A549 (cell line): ENCODE measurements at regions not wholly inside any gene's neighbourhood (a gene's known extent, or its start where the extent isn't known, plus 50 kb on each side); places are given as distances from the start of the nearest gene placed in this dataset.

Source experiments
- ATOH8 ChIP-seq: fragments of 250-450 bp; sonication (Bioruptor Pico); IDR thresholded peaks from 2 replicates; pipeline ENCODE4 v1.5.0; 2020; ENCODE audit warnings: low read depth, mild to moderate bottlenecking, moderate library complexity
- CHD2 ChIP-seq: fragments of 150-350 bp; IDR thresholded peaks from 2 replicates; pipeline ENCODE4 v1.6.1; 2014; ENCODE audit warnings: low read length; ENCODE audit not compliant: partially characterized antibody
- MYC ChIP-seq: IDR thresholded peaks from 2 replicates; pipeline ENCODE4 v1.6.1; 2012; ENCODE audit warnings: mild to moderate bottlenecking, inconsistent platforms, low read length, improper control_type of control experiment, borderline replicate concordance

- TF ChIP-seq ATOH8 (CRISPR knock-in tag): no peak
- TF ChIP-seq MYC: no peak
- no peak for TF ChIP-seq CHD2
These were observed 111.7 kb downstream of the TMEM130 start for GRCh38 chr7:98758157-98758556.
